ENCODE measurements at regions not wholly inside any gene's neighbourhood (a gene's known extent, or its start where the extent isn't known, plus 50 kb on each side); places are given as distances from the start of the nearest gene placed in this dataset.

- TF ChIP-seq EP300 (IDR thresholded peaks at IDR 0.05; ENCODE audit: borderline replicate concordance) (no peak), USF1 (IDR thresholded peaks at IDR 0.05) (no peak), NFIC (IDR thresholded peaks at IDR 0.05) (no peak), EGR1 (IDR thresholded peaks at IDR 0.05) (no peak), TAF1 (IDR thresholded peaks at IDR 0.05; ENCODE audit: low read depth) (no peak), YY1 (IDR thresholded peaks at IDR 0.05; ENCODE audit: low read depth) (no peak), FOXM1 (IDR thresholded peaks at IDR 0.05; ENCODE audit: borderline replicate concordance, low read depth) (no peak), REST (IDR thresholded peaks at IDR 0.05; ENCODE audit: low read depth) (no peak)
Observed at GRCh38 chr13:78067290-78067689, 148.7 kb upstream of the EDNRB start.
